B cell (primary cell): ENCODE measurements at regions not wholly inside any gene's neighbourhood (a gene's known extent, or its start where the extent isn't known, plus 50 kb on each side); places are given as distances from the start of the nearest gene placed in this dataset.

Experiments used
- CTCF ChIP-seq: fragments of 200-600 bp; IDR thresholded peaks from one replicate; pipeline ENCODE4 v1.8.0; 2022; ENCODE audit warnings: antibody characterized with exemption, mild to moderate bottlenecking
- EZH2 ChIP-seq: IDR thresholded peaks from 2 replicates; pipeline ENCODE4 v1.6.1; 2012; ENCODE audit warnings: borderline replicate concordance, low read depth, mild to moderate bottlenecking, moderate library complexity, low read length; ENCODE audit not compliant: insufficient read depth, poor library complexity, severe bottlenecking

GRCh38 chr4:98775672-98776071 is 117.3 kb upstream of the TSPAN5 start:
- TF ChIP-seq CTCF (no peak), EZH2 (no peak)
